ENCODE measurements at regions not wholly inside any gene's neighbourhood (a gene's known extent, or its start where the extent isn't known, plus 50 kb on each side); places are given as distances from the start of the nearest gene placed in this dataset.

DNA sequence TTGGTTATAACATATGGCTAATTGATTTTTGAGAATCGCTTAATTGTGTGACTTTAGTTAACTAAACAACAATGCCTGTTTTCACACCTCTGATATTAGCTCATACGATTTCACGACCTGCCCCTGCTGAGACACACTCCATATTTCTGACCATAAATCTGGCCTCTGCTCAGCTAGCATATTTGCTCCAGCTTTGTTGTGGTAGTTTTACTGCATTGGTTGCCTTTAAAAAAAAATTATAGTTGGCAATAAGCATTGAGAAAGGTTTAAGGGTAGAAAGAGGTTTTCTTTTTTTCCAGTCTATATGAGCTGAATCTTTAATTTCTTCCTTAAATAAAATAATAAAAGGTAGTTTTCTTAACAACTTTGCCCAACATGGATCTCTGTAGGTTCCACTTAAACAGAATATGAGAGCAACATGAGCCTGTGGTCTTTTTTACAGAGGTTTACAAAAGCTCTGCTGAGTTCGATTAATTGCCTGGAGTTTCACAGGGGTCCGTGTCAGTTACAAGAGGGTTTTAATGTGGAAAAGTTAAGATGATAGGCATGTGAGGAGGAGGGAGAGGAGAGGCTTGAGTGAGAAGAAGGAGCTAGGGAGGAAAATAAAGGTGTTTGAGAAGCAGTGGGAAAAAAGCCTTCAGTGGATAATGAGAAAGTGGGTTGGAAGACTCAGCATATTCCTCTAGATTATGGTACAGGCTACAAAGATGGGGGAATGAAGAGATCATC lies 318.2 kb downstream of the CXCL12 start:
- Histone ChIP-seq H3K4me3 (replicated peaks in 1 of 2; ENCODE audit: low read depth in 1 of 2, low read length in 2 of 2) (no peak overlapping the region), H3K27me3 (ENCODE audit: insufficient read depth, low read length) (no peaks in the 10 kb centered on the region; the same call in 1 of the 2 replicates), H3K4me2 (ENCODE audit: low read length) (no peak overlapping the region), H3K9me3 (ENCODE audit: control insufficient read depth in 1 of 2, insufficient read depth in 1 of 2, low read depth in 1 of 2, low read length in 2 of 2) (no peaks in the 10 kb centered on the region), H3K36me3 (ENCODE audit: control insufficient read depth in 1 of 2, insufficient read depth in 2 of 2, low read length in 2 of 2) (no peaks in the 10 kb centered on the region), H4K20me1 (ENCODE audit: insufficient read depth) (no peaks in the 10 kb centered on the region), H3K4me1 (ENCODE audit: control insufficient read depth in 1 of 2, insufficient read depth in 2 of 2, low read length in 2 of 2) (no peaks in the 10 kb centered on the region), H3K9ac (ENCODE audit: low read length) (no peak overlapping the region), H2AFZ (ENCODE audit: low read depth, low read length, poor library complexity, severe bottlenecking) (no peak overlapping the region), H3K27ac (ENCODE audit: low read depth, low read length) (no peak overlapping the region), H3K79me2 (ENCODE audit: insufficient read depth, low read length) (no peaks in the 10 kb centered on the region), H3K9me2 (ENCODE audit: insufficient read depth) (no peaks in the 10 kb centered on the region)
- no peak for TF ChIP-seq ZFX (IDR thresholded peaks at IDR 0.05)
- TF ChIP-seq POLR2A (IDR thresholded peaks at IDR 0.05; ENCODE audit: borderline replicate concordance, extremely low read depth, insufficient read depth, insufficient read length): no peak
- no peak for TF ChIP-seq EZH2 (IDR thresholded peaks at IDR 0.05)
- TF ChIP-seq EGR1 (IDR thresholded peaks at IDR 0.05; ENCODE audit: low read depth): no peak
- TF ChIP-seq, protein P1, sequence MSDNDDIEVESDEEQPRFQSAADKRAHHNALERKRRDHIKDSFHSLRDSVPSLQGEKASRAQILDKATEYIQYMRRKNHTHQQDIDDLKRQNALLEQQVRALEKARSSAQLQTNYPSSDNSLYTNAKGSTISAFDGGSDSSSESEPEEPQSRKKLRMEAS (IDR thresholded peaks at IDR 0.05): no peak
- TF ChIP-seq FOSL1 (IDR thresholded peaks at IDR 0.05; ENCODE audit: low read depth): no peak
- no peak for TF ChIP-seq CEBPB (IDR thresholded peaks at IDR 0.05; ENCODE audit: low read depth)
- no peak for TF ChIP-seq SIN3A (IDR thresholded peaks at IDR 0.05; ENCODE audit: low read depth)
- ChIA-PET CTCF (no interaction called here), RAD21 (ENCODE audit: low non-redundant PET in 1 of 2, low total read pairs in 2 of 2, uncharacterized antibody in 2 of 2, unreplicated experiment in 2 of 2) (no interaction called here), POLR2A (no interaction called here)
- DNase-seq (ENCODE audit: low read depth, low spot score): no peak
- no peak for ATAC-seq
- intact Hi-C loops (cut with micrococcal nuclease): no loop called here
- BruUV-seq (replicated peaks): no TSS peak

- CTCF ChIA-PET: no interaction called here
- TF ChIP-seq SRF (IDR thresholded peaks at IDR 0.05; ENCODE audit: low read depth): no peak
- H3K9me2 ChIP-seq (ENCODE audit: insufficient read depth): no peaks in the 10 kb centered on the region
- H3K4me2 ChIP-seq (ENCODE audit: low read length): no peak overlapping the region
- H4K20me1 ChIP-seq (ENCODE audit: insufficient read depth): no peaks in the 10 kb centered on the region
- no TSS peak for BruUV-seq (replicated peaks)
- intact Hi-C loops (cut with micrococcal nuclease): no loop called here
- RAD21 ChIA-PET (ENCODE audit: low non-redundant PET in 1 of 2, low total read pairs in 2 of 2, uncharacterized antibody in 2 of 2, unreplicated experiment in 2 of 2): no interaction called here
- ATAC-seq (no peak), DNase-seq (ENCODE audit: low read depth, low spot score) (no peak)
- H3K9me3 ChIP-seq (ENCODE audit: control insufficient read depth in 1 of 2, insufficient read depth in 1 of 2, low read depth in 1 of 2, low read length in 2 of 2): no peaks in the 10 kb centered on the region
- no peak overlapping the region for H2AFZ ChIP-seq (ENCODE audit: low read depth, low read length, poor library complexity, severe bottlenecking)
- no peaks in the 10 kb centered on the region; the same call in 1 of the 2 replicates for H3K27me3 ChIP-seq (ENCODE audit: insufficient read depth, low read length)
- POLR2A ChIA-PET: no interaction called here
- H3K4me3 ChIP-seq (replicated peaks in 1 of 2; ENCODE audit: low read depth in 1 of 2, low read length in 2 of 2): no peak overlapping the region
- no peaks in the 10 kb centered on the region for H3K4me1 ChIP-seq (ENCODE audit: control insufficient read depth in 1 of 2, insufficient read depth in 2 of 2, low read length in 2 of 2)
- H3K36me3 ChIP-seq (ENCODE audit: control insufficient read depth in 1 of 2, insufficient read depth in 2 of 2, low read length in 2 of 2): no peaks in the 10 kb centered on the region
- no peaks in the 10 kb centered on the region for H3K79me2 ChIP-seq (ENCODE audit: insufficient read depth, low read length)
- no peak overlapping the region for H3K27ac ChIP-seq (ENCODE audit: low read depth, low read length)
- H3K9ac ChIP-seq (ENCODE audit: low read length): no peak overlapping the region
Observed at GRCh38 chr10:44065788-44066526, 318.9 kb downstream of the CXCL12 start.

Measured in HCT116 (cell line).